Panc1 (cell line): ENCODE measurements at regions not wholly inside any gene's neighbourhood (a gene's known extent, or its start where the extent isn't known, plus 50 kb on each side); places are given as distances from the start of the nearest gene placed in this dataset.

ENCODE experiments used
- POLR2AphosphoS5 ChIP-seq: IDR thresholded peaks from 2 replicates; pipeline ENCODE4 v1.6.1; 2012; ENCODE audit warnings: mild to moderate bottlenecking, low read depth, low read length, moderate library complexity
- TF ChIP-seq, protein P1 (sequence below): fragments of 450-650 bp; IDR thresholded peaks from 2 replicates; pipeline ENCODE4 v1.5.1; 2017; ENCODE audit warnings: mild to moderate bottlenecking
- TF ChIP-seq, protein P2 (sequence below), 2 experiments: IDR thresholded peaks; 2 replicates each; pipeline ENCODE4 v1.6.1; 2011 to 2012; ENCODE audit warnings: low read depth in 2 of 2, control low read depth in 1 of 2, low read length in 1 of 2, mild to moderate bottlenecking in 1 of 2, moderate library complexity in 1 of 2; ENCODE audit not compliant: insufficient read depth in 1 of 2

DNA sequence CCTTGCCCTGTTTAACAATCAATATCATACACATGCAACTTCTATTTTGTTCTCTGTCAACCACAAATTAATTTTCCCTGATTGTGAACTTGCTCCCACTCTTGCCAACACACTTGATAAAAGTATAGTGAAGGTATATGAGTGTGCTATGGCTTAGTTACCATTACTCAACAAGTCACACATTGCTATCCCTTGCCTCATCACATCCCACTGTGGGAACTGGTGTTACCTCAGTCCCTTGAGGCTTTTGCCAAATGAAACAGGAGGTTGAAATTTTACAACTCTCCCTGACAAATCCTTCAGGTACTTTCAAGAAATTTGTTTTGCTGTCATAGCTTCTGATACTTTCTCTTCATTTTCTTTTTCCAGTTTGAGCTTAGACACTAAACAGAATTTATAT is 472.5 kb upstream of the SEMA3D start:
- TF ChIP-seq POLR2AphosphoS5 = no peak
- TF ChIP-seq, protein P1, sequence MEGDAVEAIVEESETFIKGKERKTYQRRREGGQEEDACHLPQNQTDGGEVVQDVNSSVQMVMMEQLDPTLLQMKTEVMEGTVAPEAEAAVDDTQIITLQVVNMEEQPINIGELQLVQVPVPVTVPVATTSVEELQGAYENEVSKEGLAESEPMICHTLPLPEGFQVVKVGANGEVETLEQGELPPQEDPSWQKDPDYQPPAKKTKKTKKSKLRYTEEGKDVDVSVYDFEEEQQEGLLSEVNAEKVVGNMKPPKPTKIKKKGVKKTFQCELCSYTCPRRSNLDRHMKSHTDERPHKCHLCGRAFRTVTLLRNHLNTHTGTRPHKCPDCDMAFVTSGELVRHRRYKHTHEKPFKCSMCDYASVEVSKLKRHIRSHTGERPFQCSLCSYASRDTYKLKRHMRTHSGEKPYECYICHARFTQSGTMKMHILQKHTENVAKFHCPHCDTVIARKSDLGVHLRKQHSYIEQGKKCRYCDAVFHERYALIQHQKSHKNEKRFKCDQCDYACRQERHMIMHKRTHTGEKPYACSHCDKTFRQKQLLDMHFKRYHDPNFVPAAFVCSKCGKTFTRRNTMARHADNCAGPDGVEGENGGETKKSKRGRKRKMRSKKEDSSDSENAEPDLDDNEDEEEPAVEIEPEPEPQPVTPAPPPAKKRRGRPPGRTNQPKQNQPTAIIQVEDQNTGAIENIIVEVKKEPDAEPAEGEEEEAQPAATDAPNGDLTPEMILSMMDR = no peak
- TF ChIP-seq, protein P2, sequence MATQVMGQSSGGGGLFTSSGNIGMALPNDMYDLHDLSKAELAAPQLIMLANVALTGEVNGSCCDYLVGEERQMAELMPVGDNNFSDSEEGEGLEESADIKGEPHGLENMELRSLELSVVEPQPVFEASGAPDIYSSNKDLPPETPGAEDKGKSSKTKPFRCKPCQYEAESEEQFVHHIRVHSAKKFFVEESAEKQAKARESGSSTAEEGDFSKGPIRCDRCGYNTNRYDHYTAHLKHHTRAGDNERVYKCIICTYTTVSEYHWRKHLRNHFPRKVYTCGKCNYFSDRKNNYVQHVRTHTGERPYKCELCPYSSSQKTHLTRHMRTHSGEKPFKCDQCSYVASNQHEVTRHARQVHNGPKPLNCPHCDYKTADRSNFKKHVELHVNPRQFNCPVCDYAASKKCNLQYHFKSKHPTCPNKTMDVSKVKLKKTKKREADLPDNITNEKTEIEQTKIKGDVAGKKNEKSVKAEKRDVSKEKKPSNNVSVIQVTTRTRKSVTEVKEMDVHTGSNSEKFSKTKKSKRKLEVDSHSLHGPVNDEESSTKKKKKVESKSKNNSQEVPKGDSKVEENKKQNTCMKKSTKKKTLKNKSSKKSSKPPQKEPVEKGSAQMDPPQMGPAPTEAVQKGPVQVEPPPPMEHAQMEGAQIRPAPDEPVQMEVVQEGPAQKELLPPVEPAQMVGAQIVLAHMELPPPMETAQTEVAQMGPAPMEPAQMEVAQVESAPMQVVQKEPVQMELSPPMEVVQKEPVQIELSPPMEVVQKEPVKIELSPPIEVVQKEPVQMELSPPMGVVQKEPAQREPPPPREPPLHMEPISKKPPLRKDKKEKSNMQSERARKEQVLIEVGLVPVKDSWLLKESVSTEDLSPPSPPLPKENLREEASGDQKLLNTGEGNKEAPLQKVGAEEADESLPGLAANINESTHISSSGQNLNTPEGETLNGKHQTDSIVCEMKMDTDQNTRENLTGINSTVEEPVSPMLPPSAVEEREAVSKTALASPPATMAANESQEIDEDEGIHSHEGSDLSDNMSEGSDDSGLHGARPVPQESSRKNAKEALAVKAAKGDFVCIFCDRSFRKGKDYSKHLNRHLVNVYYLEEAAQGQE (IDR thresholded peaks at IDR 0.05; ENCODE audit: insufficient read depth in 1 of 2, low read depth in 2 of 2, low read length in 1 of 2) = no peak
